ENCODE measurements at regions not wholly inside any gene's neighbourhood (a gene's known extent, or its start where the extent isn't known, plus 50 kb on each side); places are given as distances from the start of the nearest gene placed in this dataset.

DNA sequence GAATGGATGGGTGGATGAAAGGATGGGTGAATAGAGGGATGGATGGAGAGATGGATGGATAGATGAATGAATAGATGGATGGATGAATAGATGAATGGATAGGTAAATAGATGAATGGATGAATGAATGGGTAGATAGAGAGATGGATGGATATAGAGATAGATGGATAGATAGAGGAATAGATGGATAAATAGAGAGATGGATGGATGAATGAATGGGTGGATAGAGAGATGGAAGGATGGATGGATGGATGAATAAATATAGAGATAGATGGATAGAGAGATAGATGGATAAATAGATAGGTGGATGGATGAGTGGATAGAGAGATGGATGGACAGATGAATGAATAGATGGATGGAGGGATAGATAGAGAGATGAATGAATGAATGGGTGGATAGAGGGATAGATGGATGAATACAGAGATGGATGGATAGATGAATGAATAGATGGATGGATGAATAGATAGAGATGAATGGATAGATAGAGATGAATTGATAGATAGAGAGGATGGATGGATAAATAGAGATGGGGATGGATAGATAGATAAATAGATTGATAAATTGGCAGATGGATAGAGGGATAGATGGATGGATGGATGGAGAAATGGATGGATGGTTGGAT, 106.7 kb upstream of the SOX1 start:
- DNase-seq (ENCODE audit: extremely low spot score), result no peak
- CTCF ChIA-PET, result no interaction called here
- POLR2A ChIA-PET, result no interaction called here
- TF ChIP-seq, protein P1, sequence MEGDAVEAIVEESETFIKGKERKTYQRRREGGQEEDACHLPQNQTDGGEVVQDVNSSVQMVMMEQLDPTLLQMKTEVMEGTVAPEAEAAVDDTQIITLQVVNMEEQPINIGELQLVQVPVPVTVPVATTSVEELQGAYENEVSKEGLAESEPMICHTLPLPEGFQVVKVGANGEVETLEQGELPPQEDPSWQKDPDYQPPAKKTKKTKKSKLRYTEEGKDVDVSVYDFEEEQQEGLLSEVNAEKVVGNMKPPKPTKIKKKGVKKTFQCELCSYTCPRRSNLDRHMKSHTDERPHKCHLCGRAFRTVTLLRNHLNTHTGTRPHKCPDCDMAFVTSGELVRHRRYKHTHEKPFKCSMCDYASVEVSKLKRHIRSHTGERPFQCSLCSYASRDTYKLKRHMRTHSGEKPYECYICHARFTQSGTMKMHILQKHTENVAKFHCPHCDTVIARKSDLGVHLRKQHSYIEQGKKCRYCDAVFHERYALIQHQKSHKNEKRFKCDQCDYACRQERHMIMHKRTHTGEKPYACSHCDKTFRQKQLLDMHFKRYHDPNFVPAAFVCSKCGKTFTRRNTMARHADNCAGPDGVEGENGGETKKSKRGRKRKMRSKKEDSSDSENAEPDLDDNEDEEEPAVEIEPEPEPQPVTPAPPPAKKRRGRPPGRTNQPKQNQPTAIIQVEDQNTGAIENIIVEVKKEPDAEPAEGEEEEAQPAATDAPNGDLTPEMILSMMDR (IDR thresholded peaks at IDR 0.05; ENCODE audit: control extremely low read depth, extremely low read depth, low read depth, missing control alignments), result no peak

DNA sequence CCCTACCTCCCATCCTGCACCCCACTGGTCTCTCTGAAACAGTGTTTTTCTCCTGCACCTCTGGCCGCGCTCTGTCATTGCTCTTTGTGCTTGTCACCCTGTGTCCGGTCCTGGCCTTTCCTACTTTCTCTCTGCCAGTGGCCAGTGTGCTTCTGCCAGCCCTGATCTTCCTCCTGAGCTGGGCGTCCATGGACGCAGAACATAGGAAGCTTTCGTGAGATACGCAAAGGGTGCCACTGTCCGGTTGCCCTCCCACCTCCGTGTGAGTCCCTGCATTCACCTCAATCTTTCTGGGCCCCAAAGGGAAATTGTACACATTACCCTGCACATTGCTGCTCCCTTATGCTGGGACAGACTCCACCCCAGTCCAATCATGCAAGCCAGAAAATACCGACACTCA, 105.7 kb upstream of the SOX1 start:
- CTCF ChIA-PET, result no interaction called here
- TF ChIP-seq, protein P1 (IDR thresholded peaks at IDR 0.05; ENCODE audit: control extremely low read depth, extremely low read depth, low read depth, missing control alignments), result no peak
- DNase-seq (ENCODE audit: extremely low spot score), result no peak
- POLR2A ChIA-PET, result no interaction called here

DNA sequence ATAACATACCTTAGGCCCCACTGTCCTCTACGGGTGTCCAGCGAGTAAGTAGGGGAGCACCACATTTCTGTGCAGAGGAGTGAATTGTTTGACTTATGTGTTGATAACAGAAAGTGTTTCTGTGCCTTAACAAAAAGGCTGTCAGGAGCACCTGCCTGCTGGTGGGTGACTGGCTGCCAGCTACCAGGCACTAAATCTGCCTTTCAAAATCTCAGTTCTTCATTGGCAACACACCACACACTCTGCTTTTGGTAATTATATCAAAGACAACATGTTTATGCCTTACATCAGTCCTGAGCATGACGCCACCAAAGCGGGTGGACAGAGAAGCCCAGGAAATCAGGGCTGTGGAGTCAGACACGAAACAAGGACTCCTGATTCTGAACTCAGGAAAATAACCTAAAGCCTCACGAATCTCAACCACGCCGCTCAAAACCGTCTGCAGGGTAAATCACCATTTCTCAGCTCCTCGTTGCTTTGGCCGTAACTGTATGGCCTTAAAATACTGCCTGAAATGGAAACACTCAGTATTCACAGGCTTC, 105.2 kb upstream of the SOX1 start:
- TF ChIP-seq, protein P1 (IDR thresholded peaks at IDR 0.05; ENCODE audit: control extremely low read depth, extremely low read depth, low read depth, missing control alignments), result no peak
- POLR2A ChIA-PET, result no interaction called here
- DNase-seq (ENCODE audit: extremely low spot score), result no peak
- CTCF ChIA-PET, result no interaction called here

DNA sequence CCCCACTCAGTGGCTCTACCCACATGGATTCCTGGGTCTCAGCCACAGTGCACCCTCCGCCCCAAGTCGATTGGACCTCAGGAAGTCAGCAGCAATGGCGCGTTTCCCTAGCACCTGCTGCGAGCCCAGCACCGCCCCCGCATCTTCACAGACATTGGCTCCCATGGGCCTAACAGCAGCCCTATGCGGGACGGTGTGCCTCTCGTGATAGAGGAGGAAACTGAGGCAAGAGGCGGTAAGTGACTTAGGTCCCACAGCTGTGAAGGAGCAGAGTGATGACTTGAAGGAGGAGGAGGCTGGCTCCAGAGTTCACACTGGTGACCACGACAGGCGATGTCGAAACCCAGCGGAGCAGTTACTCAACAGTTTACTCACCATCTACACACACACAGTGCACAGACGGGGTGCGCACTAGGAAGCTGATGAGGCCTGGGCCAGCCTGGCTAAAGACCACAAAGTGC, 104.5 kb upstream of the SOX1 start:
- TF ChIP-seq, protein P1 (IDR thresholded peaks at IDR 0.05; ENCODE audit: control extremely low read depth, extremely low read depth, low read depth, missing control alignments), result no peak
- ChIA-PET CTCF (no interaction called here), POLR2A (no interaction called here)
- DNase-seq (ENCODE audit: extremely low spot score), result no peak

DNA sequence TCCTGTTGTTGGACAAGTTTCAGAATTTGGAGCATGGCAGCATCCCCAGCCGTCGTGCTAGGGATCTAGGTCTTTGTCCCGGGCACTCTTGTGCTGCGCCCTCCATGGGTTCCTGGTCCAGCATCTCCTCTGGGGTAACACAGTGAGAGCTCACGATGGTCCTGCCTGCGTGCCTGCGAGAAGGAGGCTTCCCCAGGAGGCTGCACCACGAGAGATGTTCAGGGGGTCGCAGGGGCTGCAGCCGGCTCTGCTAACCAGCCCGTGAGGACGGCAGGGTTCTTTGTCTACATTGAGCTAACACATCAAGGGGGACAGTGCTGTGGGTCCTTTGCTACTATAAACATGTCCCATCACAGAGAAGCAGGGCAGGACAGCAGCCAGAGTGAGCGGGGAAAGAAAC, 103.9 kb upstream of the SOX1 start:
- CTCF ChIA-PET, result no interaction called here

DNA sequence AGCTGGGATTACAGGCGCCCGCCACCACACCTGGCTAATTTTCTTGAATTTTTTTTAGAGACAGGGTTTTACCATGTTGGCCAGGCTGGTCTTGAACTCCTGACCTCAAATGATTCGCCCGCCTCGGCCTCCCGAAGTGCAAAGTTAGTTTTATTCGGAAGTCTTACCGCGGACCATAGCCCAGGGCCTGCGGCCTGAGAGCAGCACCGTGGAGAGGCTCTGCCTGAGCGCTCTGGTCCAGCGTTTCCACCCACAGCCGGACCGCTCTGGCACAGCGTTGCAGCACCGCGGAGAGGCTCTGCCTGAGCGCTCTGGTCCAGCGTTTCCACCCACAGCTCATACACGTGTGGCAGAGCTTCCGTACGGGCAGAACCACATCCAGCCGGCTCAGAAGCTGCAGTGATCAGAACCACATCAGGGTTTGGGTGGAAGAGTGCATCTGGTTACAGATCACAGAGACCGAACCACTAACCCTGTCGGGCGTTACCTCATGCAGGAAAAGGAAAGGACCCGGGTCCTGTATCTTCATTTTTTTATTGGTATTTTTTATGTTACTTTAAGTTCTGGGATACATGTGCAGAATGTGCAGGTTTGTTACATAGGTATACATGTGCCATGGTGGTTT, 102.4 kb upstream of the SOX1 start:
- TF ChIP-seq, protein P1 (IDR thresholded peaks at IDR 0.05; ENCODE audit: control extremely low read depth, extremely low read depth, low read depth, missing control alignments), result no peak
- POLR2A ChIA-PET, result no interaction called here
- CTCF ChIA-PET, result no interaction called here
- no peak for DNase-seq (ENCODE audit: extremely low spot score)

More for the DNA sequence above, 103.9 kb upstream of the SOX1 start:
- no peak for DNase-seq (ENCODE audit: extremely low spot score)
- TF ChIP-seq, protein P1 (IDR thresholded peaks at IDR 0.05; ENCODE audit: control extremely low read depth, extremely low read depth, low read depth, missing control alignments), result no peak
- POLR2A ChIA-PET, result no interaction called here

All from GM10248 (cell line).